ENCODE measurements at regions not wholly inside any gene's neighbourhood (a gene's known extent, or its start where the extent isn't known, plus 50 kb on each side); places are given as distances from the start of the nearest gene placed in this dataset.

DNA sequence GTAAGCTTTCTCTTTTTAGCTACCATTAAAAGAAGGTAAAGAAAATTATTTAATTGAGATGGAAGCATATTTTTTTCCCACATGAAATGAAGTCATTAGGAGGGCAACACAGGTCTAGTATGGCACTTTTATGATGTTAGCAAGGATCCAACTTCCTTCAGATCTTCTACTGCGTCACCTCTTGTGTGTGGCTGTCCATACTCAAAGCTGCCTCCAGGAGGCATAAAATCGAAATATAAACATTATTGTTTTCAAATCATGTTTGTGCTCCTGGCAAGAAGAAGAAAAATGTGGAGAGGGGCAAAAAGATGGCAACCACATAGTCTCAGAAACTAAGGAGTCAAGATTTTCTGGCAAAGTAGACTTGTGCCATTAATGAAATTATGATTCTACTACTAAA, 791.7 kb upstream of the EPHA6 start:
- H3K79me2 ChIP-seq (ENCODE audit: control insufficient read depth, insufficient read depth, low read length), result no peaks in the 10 kb centered on the region
- H3K36me3 ChIP-seq (ENCODE audit: control insufficient read depth in 2 of 2, extremely low read depth in 1 of 2, insufficient read depth in 2 of 2, low read length in 2 of 2), result no peaks in the 10 kb centered on the region
- no peak overlapping the region for H3K4me3 ChIP-seq (ENCODE audit: control insufficient read depth in 2 of 3, extremely low read depth in 1 of 3, insufficient read depth in 2 of 3, low read depth in 1 of 3, low read length in 3 of 3)
- no peaks in the 10 kb centered on the region for H3K9me3 ChIP-seq (ENCODE audit: control insufficient read depth, low read depth, low read length)
- no peak overlapping the region for H3K4me2 ChIP-seq (ENCODE audit: control insufficient read depth, extremely low read depth, insufficient read depth, low read depth, low read length)
- H3K4me1 ChIP-seq (ENCODE audit: control insufficient read depth, extremely low read depth, insufficient read depth, low read length), result no peaks in the 10 kb centered on the region
- no peaks in the 10 kb centered on the region for H4K20me1 ChIP-seq (ENCODE audit: control insufficient read depth, extremely low read depth, insufficient read depth, low read length)
- H3K9ac ChIP-seq (ENCODE audit: control insufficient read depth, extremely low read depth, insufficient read depth, low read length), result no peak overlapping the region
- H3K27ac ChIP-seq (ENCODE audit: control insufficient read depth, insufficient read depth, low read length), result no peak overlapping the region
- dilution Hi-C loops (cut with MboI; ENCODE audit: extremely low pct_ligation_motif_present, low sequenced_read_pairs), result no loop called here
- FAIRE-seq (no peak), DNase-seq (ENCODE audit: low read depth, low spot score) (no peak)
- H3K27me3 ChIP-seq (ENCODE audit: control insufficient read depth, extremely low read depth, insufficient read depth, low read length), result no peaks in the 10 kb centered on the region
- no peak overlapping the region for H2AFZ ChIP-seq (ENCODE audit: control insufficient read depth, low read length)
- no peaks in the 10 kb centered on the region for H3K9me1 ChIP-seq (ENCODE audit: control insufficient read depth, extremely low read depth, insufficient read depth, low read length)
- TF ChIP-seq, protein P1, sequence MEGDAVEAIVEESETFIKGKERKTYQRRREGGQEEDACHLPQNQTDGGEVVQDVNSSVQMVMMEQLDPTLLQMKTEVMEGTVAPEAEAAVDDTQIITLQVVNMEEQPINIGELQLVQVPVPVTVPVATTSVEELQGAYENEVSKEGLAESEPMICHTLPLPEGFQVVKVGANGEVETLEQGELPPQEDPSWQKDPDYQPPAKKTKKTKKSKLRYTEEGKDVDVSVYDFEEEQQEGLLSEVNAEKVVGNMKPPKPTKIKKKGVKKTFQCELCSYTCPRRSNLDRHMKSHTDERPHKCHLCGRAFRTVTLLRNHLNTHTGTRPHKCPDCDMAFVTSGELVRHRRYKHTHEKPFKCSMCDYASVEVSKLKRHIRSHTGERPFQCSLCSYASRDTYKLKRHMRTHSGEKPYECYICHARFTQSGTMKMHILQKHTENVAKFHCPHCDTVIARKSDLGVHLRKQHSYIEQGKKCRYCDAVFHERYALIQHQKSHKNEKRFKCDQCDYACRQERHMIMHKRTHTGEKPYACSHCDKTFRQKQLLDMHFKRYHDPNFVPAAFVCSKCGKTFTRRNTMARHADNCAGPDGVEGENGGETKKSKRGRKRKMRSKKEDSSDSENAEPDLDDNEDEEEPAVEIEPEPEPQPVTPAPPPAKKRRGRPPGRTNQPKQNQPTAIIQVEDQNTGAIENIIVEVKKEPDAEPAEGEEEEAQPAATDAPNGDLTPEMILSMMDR (optimal IDR thresholded peaks at IDR 0.05 in 1 of 3, IDR thresholded peaks at IDR 0.05 in 1 of 3, conservative IDR thresholded peaks at IDR 0.05 in 1 of 3; ENCODE audit: extremely low read depth in 1 of 3, insufficient read depth in 2 of 3, low read length in 3 of 3), result no peak
- TF ChIP-seq EZH2 (IDR thresholded peaks at IDR 0.05; ENCODE audit: low read length), result no peak

DNA sequence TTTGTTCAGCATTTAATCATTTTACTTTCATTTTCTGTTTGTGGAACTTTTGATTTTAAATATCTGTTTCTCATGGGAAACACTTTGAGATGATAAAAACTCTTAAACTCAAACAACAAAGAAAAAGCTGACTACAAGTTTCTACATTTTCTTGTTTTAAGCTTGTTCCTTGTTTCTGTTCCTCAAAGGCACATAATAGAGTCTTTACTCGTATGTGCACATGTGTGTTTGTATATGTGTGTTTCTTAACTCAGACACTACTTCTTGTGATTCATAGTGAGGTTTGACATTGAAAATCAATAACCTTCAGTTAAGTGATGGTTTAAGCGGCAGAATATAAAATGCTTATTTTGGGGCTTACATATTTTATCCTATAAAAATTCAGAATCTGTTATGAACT, 786.7 kb upstream of the EPHA6 start:
- DNase-seq (ENCODE audit: low read depth, low spot score) (no peak), FAIRE-seq (no peak)
- dilution Hi-C loops (cut with MboI; ENCODE audit: extremely low pct_ligation_motif_present, low sequenced_read_pairs), result no loop called here
- no peak overlapping the region for H3K27ac ChIP-seq (ENCODE audit: control insufficient read depth, insufficient read depth, low read length)
- no peaks in the 10 kb centered on the region for H3K9me3 ChIP-seq (ENCODE audit: control insufficient read depth, low read depth, low read length)
- H3K9ac ChIP-seq (ENCODE audit: control insufficient read depth, extremely low read depth, insufficient read depth, low read length), result no peak overlapping the region
- H2AFZ ChIP-seq (ENCODE audit: control insufficient read depth, low read length), result no peak overlapping the region
- no peaks in the 10 kb centered on the region for H4K20me1 ChIP-seq (ENCODE audit: control insufficient read depth, extremely low read depth, insufficient read depth, low read length)
- H3K79me2 ChIP-seq (ENCODE audit: control insufficient read depth, insufficient read depth, low read length), result no peaks in the 10 kb centered on the region
- TF ChIP-seq, protein P1 (optimal IDR thresholded peaks at IDR 0.05 in 1 of 3, IDR thresholded peaks at IDR 0.05 in 1 of 3, conservative IDR thresholded peaks at IDR 0.05 in 1 of 3; ENCODE audit: extremely low read depth in 1 of 3, insufficient read depth in 2 of 3, low read length in 3 of 3), result no peak
- no peak for TF ChIP-seq EZH2 (IDR thresholded peaks at IDR 0.05; ENCODE audit: low read length)
- H3K36me3 ChIP-seq (ENCODE audit: control insufficient read depth in 2 of 2, extremely low read depth in 1 of 2, insufficient read depth in 2 of 2, low read length in 2 of 2), result no peaks in the 10 kb centered on the region
- H3K27me3 ChIP-seq (ENCODE audit: control insufficient read depth, extremely low read depth, insufficient read depth, low read length), result no peaks in the 10 kb centered on the region
- no peak overlapping the region for H3K4me3 ChIP-seq (ENCODE audit: control insufficient read depth in 2 of 3, extremely low read depth in 1 of 3, insufficient read depth in 2 of 3, low read depth in 1 of 3, low read length in 3 of 3)
- no peaks in the 10 kb centered on the region for H3K4me1 ChIP-seq (ENCODE audit: control insufficient read depth, extremely low read depth, insufficient read depth, low read length)
- H3K9me1 ChIP-seq (ENCODE audit: control insufficient read depth, extremely low read depth, insufficient read depth, low read length), result no peaks in the 10 kb centered on the region
- no peak overlapping the region for H3K4me2 ChIP-seq (ENCODE audit: control insufficient read depth, extremely low read depth, insufficient read depth, low read depth, low read length)

All from keratinocyte (primary cell).